Mucosa of gallbladder (tissue), 1 donor: ENCODE measurements at regions not wholly inside any gene's neighbourhood (a gene's known extent, or its start where the extent isn't known, plus 50 kb on each side); places are given as distances from the start of the nearest gene placed in this dataset.

Experiments used
- DNase-seq: peaks from one replicate; pipeline ENCODE4 v3.0.0-alpha.2; 2020; ENCODE audit warnings: low spot score
- donor health status: DM: no; HTN: no; CAD: no.

DNA sequence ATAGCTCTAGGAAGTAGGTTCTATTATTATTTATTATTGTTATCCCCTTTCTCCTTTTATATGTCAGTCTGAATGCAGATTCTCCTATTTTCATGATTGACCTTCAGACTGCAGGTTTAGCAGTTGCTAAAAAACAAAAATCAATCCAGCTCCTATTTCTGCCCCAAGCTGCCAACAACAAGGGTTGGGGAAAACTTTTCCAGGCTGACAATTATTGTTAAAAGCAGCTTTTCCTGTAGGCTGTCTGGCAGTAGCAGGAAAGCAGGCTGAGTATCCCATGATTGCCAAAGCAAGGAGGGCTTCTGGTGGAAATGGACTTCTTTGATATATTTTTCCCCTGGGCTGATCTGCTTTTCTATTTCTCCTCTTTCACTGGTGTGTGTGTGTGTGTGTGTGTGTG is 78.0 kb upstream of the CTLA4 start:
- DNase-seq, result no peak

DNA sequence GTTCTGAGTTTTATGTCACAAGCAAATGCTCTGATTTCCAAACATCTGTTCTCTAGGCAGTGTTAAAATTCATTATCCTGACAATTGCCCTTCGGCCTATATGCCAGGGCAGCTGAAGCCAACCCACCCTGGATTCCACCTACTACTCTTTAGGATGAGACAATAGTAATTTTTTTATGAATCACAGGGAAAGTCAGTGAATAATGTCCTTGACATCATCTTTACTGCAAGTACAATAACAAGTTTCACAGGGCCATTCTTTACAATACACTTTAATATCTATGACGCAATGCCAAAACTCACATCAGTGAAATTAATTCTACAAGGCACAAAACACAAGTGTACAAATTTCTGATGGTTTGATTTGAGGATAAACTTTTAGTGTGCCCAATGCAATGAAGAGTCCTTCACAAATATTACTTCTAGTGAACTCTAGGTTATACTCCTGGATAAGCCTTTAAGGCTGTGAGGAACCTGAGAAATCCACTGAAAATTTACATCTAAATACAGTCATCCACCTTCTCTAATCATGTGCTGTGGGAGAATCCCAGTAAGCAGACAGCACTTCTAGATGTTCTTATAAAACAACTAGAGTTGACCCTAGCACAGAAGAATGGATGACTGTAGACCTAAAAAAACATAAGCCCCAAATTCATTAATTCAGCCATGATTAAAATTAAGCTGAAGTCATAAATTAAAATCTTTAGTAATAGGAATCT is 77.3 kb upstream of the CTLA4 start:
- DNase-seq, result no peak

- no peak for DNase-seq
These were observed 71.1 kb upstream of the CTLA4 start for GRCh38 chr2:203796248-203797010.

DNA sequence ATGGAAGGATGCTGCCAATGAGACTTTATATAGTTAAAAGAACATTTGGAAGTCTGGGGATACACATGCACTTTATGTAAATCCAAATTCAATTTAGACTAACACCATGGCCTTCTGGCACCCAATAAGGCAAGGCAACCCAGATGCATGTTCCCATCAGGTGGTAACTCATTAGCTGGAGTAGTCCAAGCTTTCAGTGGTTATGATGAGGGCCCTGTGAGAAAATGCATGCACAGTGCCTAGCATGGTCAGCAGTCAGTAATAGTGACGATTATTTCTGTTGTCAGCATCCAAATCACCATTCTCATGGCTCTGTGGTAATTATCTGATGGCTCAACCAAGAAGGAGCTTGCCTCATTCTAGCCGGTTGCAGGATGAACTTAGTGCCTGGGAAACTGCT is 70.3 kb upstream of the CTLA4 start:
- no peak for DNase-seq

- no peak for DNase-seq
These were observed 69.9 kb upstream of the CTLA4 start for GRCh38 chr2:203797712-203798111.

DNA sequence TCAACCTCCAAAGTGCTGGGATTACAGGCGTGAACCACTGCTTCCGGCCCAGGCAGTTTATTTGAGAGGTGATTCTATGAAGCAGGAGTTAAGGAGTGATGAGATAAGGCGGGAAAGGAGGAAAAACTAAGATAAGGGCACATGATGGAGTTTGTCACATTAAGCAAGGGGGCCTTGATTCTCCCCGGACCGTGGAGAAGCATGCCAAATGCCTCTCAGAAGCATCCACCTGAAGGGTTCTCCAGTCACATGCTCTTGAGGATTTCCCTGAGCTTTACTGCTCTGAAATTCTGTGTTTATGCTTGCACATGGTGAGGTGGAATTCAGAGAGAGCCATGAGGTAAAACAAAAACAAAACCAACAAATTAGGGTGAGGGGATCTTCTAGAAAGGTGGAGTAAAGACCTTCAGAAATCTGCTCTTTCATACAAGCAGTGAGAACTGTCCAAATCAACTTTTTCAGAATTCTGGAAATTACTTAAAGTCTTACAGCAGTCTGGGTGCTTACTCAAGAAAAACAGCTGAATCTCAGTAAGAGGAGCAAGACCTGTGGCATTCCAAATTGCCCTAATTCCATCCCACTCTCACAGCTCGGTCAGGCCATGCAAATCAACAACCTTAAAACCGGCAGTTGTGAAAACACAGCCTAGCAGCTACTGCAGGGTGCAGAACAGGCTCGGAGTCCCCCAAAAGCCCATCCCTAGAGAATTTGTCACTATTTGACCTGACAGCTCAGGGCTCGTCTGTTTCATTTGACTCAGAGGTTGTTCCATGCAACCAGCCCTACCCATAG is 69.1 kb upstream of the CTLA4 start:
- DNase-seq, result no peak

GRCh38 chr2:203799908-203800307 is 67.7 kb upstream of the CTLA4 start:
- no peak for DNase-seq

GRCh38 chr2:203800783-203801182 is 66.8 kb upstream of the CTLA4 start:
- DNase-seq, result no peak

- no peak for DNase-seq
These were observed 65.1 kb upstream of the CTLA4 start for GRCh38 chr2:203802342-203803052.

DNA sequence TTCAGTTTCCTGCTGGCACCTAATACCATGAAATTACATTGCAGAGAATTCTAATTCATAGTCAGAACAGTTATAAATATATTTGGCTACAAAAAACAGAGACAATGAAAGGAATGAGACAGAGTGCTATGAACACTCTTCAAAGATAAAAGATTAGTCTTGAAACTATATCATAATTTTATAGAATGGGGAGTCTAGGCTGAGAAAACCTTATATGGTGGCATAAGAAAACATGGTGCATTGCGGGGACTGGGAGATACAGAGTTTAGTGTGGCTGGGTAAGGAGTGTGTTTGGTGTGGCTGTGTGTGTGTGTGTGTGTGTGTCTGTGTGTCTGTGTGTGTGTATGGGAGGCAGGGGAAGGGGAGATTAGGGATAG is 64.5 kb upstream of the CTLA4 start:
- DNase-seq, result no peak

DNA sequence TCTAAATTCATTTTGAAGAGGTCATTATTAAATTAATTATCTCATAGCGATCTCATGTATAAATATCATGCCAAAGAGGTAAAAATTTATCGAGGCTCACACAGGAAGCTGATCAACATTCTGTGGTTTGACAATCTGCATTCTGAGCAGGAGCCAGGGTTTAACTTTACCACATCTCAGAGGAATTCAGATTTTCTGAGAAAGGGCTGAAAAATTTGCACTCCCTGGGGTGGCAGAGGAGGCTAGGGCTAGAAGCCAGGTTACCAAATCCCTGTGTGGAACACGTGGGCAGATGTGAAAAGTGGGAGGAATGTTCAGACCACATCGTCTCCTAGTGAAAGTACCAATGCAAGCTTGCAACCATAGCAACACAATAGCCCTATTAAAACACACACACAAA is 63.5 kb upstream of the CTLA4 start:
- no peak for DNase-seq

DNA sequence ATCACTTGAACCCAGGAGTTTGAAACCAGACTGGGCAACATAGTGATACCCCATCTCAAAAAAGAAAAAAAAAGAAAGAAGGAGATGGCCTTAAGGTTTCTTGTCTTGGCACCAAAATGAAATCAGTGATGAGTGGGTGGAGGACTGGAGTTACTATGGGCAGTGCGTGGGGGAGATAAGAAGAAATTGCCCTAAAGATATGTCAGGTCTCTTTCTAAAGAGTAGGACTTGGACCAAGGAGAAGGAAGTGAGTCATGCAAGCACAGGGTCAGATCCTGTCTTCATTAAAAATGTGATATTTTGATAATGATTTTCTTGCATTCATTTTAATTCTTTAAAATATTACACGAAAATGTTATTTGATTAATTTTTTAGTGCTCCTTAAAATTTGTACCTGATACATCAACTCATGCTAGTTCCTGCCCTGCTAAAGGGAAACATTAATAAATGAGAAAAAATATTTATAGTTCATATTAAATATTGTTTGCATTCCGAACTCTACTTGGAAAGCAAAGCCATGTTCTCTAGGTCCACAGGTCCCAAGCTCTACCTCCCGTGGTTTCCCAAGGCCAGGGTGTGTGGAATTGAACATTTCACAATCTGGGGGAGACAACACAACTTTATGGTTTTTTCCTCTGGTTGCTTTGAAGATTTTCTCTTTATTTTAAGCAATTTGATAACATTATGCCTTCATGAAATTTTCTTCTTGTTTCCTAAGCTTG is 62.6 kb upstream of the CTLA4 start:
- DNase-seq, result no peak

GRCh38 chr2:203805486-203805838 is 62.1 kb upstream of the CTLA4 start:
- no peak for DNase-seq

GRCh38 chr2:203806761-203807160 is 60.8 kb upstream of the CTLA4 start:
- DNase-seq, result no peak

GRCh38 chr2:203808046-203808750 is 59.4 kb upstream of the CTLA4 start:
- DNase-seq, result no peak

DNA sequence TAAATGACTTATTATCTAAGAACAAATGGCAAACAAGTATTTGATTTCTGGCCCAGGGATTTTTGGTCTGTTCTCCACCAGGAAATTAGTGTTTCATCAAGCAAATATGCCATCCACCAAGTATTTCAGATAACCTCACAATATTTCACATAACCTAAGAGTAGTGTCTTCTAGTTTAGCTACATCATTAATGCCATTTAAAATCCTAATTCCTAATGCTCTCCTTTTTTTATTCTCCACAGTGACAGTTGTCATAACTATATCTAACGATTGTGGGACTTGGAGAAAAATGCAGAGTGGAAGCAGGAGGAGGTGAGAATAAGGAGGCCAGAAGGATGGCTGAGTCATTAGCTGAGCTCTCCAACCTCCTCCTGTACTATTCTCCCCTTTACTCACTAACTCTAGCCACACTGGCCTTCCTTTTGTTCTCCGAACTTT is 58.5 kb upstream of the CTLA4 start:
- DNase-seq, result no peak

DNA sequence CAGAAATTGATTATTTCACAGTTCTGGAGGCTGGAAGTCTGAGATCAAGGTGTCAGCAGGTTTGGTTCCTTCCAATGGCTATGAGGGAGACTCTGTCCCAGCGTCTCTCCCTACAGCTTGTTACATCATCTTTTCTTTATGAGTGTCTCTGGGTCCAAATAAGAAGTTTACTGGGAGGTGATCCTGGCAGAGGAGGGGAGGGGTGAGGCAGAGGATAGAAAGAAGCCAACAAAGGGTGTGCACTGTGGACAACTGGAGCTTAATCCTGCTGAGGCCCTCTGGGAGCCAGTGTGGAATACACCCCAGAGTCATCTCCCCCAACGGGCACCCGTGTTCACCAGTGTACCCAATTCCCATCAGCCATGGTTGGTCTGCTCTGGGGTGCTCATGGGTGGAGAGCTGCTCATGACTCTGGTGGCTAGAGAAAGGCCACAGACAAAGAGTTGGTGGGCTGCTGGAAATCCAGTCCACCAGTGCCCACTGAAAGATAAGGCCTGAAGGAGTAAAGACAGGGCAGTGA is 57.5 kb upstream of the CTLA4 start:
- no peak for DNase-seq

DNA sequence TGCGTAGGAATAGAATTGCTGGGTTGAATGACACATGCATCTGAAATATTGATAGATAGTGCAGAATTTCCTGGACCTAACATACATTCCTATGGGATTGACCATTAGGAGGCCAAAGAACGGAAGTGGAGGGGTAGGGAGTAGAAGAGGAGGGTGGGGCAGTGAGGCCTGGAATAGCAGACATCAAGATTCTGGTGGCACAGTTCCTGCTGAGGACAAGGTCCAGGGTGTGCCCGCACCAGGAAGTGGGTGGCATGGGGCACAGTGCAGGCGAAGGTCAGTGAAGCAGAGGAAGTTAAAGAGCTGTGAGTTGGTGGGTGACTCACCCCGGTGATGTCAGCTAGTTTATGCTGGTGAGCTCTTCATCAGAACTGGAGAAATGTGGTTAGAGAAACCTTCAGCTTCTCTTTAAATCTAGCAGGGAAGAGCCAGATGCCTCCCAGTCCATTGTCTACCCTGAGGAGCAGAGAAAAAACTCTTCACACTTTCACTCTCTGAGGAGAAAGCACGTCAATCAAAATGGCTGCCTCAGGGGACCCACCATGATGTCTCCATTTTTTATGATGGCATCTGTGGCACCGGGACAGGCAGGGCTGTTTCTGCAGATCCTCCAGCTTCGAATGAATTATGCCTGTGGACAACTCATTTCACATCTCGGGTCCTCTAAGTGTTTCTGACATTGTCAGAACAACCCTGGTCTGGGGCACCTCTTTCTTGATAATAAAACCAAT is 55.9 kb upstream of the CTLA4 start:
- peak; percentile 94 for DNase-seq

- no peak for DNase-seq
These were observed 55.0 kb upstream of the CTLA4 start for GRCh38 chr2:203812294-203813221.
